GM12892 (cell line): ENCODE measurements at regions not wholly inside any gene's neighbourhood (a gene's known extent, or its start where the extent isn't known, plus 50 kb on each side); places are given as distances from the start of the nearest gene placed in this dataset.

Experiments used
- POLR2A ChIP-seq: IDR thresholded peaks from 2 replicates; pipeline ENCODE4 v1.6.1; 2011; ENCODE audit warnings: low read depth, low read length, control low read depth
- POLR2AphosphoS5 ChIP-seq: IDR thresholded peaks from 2 replicates; pipeline ENCODE4 v1.6.1; 2011; ENCODE audit warnings: low read depth, low read length, control low read depth
- TAF1 ChIP-seq: IDR thresholded peaks from 2 replicates; pipeline ENCODE4 v1.6.1; 2011; ENCODE audit warnings: low read depth, mild to moderate bottlenecking, control low read depth, low read length, borderline replicate concordance

- no peak for TF ChIP-seq POLR2AphosphoS5
- no peak for TF ChIP-seq POLR2A
- no peak for TF ChIP-seq TAF1
Measured at GRCh38 chrX:84909151-84909550, 94.5 kb upstream of the APOOL start.
